DMS153 treated with DMSO at 0.1 percent for 48 hours (cell line): ENCODE measurements at regions not wholly inside any gene's neighbourhood (a gene's known extent, or its start where the extent isn't known, plus 50 kb on each side); places are given as distances from the start of the nearest gene placed in this dataset.

Experiments used
- DNase-seq: peaks from one replicate; lab custom pipeline; 2025; ENCODE audit not compliant: unreplicated experiment; lab: John Stamatoyannopoulos, UW

DNA sequence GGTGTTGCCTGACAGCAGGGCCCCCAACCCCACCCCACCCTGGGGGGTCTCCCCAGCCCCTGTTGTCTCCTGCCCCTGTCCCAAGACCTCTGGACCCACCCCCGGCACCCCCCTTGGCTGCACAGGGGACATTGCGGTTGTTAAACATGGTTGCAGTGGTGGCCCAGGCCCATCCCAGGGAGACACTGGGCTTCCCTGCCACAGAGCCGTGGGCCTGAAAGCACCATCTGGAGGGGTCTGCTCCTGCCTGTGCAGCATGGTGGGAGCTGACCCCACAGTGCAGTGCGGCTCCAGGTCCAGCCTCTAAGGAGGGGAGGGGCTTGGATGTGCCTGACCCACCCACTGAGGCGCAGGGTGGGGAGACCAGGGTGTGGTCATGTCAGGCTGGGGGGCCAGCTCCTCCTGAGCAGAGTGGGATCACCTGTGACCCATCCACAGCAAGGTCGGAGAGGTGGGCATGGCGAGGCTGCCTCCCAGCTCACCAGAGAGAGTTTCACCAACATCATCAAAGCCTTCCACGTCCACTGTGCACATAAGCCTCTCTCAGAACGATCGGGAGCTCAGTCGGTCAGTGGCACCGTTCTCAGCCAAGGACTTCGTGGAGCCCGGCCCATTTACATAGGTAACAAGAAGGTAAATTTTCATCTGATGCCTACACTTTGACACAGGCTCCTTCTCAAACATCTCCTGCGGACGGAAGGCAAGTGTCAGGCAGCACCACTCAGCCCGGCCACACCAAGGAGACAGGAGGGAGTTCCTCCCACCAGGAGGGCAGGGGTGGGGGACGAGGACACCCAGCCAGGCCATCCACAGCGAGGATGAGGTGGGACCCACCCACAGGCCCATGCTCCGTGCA lies 201.1 kb downstream of the BRD1 start:
- no peak for DNase-seq

DNA sequence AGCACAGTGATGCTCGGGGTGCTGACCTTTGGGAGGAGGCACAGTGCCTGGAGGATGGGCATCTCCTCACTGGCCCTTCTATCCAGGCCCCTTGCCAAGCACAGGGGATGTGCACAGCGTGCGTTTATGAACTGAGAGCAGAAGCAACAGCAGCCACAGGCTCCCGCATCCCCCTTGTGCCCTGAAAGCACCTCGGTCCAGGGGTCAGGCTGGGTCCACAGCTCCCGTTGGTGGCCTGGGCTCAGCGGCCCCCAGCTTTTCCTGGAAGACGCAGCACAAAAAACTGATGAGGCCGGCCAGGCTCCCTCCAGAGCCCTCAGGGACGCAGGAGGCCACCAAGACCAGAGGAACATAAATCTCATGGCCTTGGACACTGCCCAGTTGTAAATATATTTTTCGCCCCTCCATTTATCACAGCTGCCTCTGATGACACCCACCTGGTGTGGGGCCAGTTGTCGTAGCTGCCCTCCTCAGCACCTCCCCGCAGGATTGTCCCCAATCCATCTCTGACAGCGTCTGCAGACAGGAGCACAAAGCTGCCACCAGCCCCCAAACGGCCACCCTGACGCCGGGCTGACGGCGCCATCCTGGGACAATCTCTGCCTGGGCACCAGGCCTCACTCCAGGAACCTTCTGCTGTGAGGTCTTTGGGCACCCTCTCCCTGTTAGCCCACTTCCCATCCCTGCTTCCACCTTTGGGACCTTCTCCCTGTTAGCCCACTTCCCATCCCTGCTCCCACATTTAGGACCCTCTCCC lies 203.1 kb downstream of the BRD1 start:
- no peak for DNase-seq

DNA sequence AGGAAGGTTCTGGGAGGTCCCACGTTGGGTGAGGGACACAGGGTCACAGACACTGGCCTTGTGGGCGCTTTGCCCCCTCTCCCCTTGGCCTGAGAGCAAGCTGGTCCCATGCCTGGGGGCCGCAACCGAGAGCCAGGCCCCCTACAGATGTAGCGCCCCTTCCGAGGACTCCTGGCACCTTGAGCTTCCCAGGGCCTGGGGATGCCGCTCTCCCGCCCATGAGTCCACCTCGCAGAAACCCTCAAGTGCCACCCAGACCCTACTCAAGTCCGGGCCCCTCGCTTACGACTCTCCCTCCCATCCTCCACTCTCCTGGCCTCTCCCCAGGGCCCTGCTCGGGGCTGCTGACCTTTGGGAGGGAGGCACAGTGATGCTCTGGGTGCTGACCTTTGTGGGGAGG lies 204.0 kb downstream of the BRD1 start:
- no peak for DNase-seq

DNA sequence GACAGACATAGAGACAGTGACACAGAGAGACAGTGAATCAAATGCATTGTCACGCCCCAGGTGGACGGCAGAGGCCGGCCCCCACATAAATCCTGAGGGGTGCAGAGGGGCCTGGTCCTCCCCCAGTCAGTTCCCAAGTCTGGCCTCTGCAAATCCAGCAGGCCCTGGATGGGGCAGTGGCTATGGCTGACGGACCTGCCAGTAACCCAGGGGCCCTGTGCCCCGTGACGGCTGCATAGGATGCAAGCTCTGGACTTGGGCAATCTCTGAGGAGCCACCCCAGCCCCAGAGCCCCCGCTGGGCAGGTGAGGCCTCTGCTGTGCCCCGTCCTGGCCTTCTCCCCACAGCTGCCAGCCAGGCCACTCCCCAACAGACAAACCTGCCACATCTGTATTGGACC lies 204.5 kb downstream of the BRD1 start:
- DNase-seq: no peak

DNA sequence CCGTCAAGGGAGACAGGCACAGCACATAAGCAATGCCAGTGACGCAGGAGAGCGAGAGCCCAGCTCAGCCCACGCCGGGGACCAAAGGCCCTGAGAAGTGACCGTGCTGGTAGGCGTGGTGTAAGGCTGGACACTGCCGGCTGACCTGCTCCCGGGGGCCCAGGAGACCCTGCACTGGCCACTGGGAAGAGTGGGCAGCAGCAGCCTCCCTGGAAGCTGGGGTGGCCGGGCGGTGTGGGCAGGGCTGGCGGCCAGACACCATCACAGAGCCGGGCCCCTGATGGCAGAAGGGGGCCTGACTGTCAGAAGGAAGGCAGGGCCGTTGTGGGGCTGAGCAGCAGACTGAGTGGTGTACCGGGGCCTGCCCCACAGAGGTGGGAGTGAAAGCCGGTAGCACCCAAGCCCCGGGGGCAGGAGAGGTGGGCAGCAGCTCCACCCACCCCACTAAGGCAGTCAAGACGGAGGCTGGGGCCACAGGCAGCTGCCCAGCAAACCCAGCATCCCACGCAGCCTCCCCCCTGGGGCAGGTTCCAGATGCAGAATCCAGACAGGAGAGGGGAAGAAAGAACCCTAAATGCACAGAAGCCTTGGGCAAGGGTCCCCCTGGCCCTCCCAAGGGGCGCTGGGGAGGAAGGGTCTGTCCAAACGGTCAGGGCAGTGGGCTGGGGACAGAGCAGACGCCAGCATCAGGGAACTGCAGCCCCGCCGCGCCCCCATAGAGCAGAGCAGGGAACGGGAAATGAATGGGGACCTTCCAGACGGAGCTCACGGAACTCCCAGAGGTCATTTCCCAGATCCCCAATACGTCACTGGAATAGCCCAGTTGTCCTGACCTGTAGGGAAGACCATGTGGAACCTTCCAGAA lies 205.2 kb downstream of the BRD1 start:
- no peak for DNase-seq

DNA sequence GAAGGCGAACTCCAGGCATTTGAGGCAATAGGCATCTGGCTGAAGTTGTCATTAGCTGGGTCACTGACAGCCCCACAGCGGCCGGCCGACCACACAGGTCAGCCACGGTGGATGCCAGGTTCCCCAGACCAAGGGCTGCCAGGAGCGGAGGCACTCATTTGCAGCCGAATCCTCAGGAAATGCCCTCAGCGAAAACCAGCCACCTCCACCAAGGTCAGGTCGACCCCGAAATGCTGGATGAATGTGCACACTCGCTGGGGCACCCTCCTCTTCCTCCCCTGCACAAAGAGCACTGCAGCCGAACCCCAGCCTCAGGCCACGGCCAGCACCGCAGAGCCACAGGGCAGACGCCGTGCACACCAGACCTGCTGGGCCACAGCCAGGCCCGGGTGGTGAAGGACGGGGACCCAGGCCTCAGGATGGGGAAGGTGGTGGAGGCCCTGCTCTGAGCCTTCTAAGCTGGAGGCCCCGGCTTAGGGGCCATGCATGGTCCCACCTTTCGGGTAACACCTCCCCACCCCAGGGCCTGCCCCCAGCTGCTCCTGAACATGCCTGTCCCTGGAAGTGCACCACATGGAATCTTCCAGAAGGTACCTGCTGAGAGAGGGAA lies 206.0 kb downstream of the BRD1 start:
- no peak for DNase-seq

DNA sequence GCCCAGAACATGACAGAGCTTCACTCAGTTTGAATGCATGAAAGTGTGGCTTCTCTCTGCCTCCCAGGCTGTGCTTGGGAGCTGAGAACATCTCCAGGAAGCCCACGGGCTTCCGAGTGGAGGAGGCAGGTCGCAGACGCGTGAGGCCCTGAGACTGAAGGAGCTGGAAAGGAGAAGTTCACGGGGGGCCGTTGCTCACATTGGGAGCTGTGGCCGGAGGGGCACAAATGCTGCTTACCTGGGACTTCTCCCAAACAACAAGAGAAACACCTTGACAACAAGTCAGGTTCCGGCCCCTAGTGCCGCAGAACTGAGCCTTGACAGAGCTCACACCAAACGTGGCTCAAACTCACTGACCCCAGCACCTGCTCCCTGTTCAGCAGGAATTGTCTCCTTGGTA lies 207.0 kb downstream of the BRD1 start:
- DNase-seq: no peak

DNA sequence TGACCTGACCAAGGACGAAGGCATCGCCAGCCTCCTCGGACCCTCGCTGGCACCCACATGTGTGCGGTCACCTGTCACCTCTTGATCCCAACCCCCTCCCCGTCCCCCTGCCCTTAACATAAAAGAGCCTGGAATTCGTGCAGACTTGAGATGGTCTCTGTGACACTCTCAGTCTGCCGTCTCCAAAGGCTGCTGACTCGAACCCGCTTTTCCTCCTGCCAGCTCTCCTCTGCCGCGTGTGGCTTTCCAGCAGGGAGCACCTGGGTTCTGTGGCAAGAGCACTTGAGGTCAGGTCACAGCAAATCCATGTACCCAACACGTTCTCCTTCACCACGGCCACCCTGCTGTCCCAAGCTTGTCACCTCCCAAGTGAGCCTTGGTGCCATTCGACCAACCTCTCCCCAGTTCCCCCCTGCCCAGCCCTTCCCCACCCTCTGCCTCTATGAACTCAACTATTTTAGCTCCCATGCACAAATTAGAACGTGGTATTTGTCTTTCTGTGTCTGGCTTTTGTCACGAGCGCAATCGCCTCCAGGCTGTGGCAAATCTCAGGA lies 207.6 kb downstream of the BRD1 start:
- no peak for DNase-seq

DNA sequence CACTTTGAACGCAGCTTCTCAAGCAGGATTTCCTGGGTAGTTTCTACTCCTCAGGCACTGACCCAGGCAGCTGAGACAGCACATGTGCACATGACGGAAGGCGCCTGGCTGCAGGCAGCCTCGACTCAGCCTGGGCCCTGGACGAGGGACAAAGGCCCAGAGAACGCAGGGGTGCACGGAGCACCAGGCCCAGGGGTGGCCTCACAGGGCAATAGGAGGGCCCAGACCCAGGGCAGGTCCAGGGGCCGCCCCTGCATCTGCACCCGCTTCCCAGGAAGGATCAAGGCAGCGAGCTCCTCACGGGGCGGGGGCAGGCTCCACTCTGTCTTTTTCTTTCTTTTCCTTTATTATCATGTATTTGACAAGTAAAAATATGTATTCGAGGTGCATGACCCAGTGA lies 208.4 kb downstream of the BRD1 start:
- no peak for DNase-seq

DNA sequence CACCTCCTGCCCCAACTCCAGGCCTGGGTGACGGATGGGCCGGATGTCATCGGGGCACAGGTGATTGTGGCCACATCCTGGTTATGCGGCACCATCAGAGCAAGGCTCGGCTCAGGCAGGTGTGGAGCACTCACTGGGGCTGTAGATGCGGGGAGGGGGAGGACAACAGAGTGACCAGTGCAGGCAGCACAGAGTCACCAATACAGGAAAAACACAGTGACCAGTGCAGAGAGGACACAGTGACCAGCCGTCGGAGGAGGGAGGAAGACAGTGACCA lies 209.1 kb downstream of the BRD1 start:
- DNase-seq: no peak

DNA sequence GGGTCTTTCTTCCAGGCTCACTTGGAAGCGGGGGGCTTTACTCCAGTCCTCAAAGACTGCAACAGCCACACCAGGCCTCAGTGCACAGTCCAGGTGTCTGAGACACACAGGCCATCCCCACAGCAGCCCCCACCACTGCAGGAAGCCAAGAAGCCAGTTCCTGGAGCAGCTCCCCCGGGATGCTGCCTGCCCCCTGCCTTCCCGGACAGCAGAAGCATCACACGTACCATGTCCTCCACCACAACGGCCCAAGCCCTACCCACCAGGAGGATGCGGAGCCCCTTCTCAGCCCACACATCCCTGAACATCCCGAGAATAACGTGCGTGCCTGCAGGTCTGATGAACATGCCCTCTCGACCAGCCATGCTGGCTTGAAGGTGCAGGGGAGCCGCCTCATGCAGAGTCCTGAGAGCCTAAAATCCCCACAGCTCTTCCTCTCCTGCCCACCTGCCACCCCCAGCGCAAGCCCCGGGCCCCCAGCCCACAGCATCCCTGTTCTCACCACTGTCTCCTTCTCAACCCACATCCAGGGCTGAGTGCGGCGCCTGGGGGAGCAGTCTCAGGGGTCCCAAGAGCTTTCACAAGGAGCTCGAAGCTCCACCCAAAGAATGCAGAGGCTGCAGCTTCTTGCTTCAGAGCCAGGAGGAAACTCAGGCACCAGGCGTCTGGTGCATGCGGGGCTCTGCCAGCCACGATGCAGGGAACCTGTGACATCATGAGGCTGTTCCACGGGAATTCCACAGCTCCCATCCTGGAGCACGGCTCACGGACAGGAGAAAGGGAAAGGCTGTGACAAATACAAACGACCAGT lies 209.6 kb downstream of the BRD1 start:
- no peak for DNase-seq

DNA sequence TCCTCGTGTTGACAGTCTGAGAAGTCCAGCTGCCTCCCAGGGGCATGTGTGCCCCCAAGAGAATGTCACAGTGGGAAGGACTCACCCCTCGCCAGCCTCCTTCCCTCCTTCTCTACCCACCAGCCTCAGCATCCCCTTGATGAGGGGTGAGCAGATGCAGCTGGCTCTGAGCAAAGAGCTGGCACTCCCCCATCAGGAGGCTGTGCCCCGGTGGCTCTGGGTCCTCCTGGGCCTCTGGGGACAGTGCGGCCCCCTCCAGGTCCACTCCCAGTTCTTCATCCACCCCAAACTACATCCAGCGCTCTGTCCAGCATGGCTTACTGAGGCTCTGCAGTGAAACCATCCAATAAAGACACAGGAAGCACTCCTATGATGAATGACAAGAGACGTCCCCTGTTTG lies 210.4 kb downstream of the BRD1 start:
- DNase-seq: no peak

DNA sequence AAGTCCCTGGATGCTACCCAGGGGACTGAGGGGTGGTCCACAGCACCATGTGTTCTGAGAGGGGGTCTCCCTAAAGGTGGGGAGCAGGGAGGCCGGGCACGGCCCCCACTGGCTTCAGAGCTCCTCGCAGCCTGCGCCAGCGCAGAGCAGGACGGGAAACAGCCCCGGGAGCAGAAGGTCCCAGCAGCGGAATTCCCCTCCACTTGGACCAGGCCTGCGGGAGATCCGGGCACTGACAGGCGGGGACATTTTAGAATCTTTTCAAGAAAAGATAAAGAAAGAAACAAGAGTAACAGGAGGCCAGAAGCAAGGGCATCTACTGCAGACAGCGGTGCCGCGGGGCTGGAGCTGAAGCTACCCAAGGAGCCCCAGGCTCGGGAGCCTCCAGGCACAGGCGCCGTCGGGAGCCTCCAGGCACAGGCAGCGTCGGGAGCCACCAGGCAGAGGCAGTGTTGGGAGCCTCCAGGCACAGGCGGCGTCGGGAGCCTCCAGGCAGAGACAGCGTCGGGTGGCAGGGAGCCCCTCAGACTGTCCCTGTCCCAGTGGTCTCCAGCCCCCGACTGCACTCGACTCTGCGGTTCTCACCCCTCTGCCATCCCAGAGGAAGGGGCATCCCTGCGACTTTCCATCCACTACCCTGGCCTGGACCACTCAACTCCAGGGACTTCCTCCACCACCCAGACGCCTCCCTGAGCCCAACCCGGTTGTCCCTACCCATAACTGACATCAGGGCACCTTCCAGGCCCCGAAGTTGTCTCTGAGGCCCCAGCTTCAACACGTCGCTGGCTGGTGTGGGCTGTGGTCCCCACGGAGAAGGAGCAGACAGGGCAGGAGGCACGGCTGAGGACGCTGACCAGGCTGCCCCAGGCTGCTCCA lies 211.1 kb downstream of the BRD1 start:
- DNase-seq: no peak

DNA sequence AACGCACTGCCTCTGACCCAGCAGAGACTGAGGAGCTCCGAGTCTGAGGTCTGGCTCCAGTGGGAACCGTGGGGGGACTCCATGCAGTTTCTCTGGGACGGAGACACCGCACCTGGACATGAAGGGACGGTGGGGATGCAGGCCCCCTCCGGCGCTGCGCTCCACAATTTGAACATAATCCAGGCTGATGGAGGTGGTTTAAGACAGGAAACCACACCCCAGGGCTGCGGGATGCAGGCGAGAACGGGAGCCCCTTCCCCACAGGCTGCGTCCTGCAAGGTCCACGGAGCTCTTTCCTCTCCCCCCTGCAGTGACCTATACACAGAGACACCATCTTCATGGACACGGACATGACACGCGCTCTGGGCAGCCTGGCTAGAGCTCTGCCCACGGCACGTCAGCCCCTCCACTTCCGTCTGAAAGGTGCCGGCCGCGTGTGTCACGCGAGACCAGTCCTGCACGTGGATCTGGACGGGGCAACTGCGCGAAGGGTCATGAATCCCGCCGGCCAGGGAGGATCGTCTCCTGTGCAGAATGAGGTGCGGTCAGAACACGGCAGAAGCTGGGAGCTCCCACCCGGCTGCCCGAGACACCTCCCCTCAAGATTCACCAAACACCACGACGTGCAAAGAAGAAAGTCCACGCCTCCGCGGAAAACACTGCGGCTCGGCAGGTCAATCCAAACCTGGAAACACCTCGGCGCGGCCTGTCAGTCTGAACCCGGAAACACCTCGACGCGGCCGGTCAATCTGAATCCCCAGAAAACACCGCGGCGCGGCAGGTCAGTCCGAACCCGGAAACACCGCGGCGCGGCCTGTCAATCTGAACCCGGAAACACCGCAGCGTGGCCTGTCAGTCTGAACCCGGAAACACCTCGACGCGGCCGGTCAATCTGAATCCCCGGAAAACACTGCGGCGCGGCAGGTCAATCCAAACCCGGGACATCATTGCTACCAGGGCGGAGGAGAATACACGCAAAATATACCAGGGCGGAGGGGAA lies 212.4 kb downstream of the BRD1 start:
- DNase-seq: no peak

DNA sequence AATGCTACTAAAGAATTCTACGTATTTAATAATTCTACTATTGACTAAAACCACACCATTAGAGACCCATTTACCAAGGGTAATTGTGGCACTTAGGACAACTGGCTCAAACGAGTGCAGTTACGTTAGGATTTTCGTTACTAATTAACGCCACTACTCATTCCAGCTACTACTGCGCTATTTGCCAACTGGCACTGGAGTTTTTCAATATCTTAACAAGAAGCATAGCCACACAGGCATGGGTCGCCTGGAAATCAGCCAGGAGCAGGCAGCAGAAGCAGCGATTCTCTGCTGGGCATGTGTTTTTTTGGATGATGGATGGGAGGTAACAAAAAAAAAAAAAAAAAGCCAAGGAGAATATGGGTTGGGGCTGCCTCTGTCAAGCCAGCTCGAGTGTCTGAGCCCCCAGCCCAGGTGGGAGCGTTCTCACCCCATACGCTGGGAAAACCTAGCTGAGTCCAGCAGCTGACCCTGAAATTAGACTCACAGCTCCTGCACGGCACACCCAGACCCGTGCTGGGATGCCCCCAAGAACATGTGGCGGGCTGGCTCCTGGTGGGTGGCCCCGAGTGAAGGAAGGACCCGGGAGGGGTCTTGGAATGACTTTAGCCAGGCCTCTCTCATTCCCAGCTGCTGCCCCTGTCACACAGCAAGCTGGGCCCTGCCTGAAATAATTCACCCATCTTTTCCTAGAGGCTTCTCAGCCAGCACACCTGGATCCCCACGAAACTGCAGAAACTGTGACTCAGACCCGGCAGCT lies 214.0 kb downstream of the BRD1 start:
- DNase-seq: no peak

DNA sequence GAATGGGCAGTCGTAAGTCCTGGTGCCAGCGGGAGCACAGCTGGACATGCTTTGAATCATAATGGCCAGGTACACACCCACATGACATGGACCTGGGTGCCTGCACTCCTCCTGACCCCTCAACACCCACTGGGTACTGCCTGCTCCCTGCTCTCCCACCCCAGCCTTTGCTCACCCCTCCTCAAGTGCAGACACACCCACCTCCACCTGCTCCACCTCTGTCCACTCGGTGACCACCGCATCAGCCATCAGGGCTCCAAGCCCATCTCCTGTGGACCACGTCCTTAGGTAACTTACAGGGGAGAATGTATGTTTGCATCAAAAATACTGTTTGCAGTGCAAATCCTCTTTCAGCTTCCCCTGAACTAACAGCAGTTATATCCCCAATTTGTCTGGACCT lies 214.6 kb downstream of the BRD1 start:
- no peak for DNase-seq

DNA sequence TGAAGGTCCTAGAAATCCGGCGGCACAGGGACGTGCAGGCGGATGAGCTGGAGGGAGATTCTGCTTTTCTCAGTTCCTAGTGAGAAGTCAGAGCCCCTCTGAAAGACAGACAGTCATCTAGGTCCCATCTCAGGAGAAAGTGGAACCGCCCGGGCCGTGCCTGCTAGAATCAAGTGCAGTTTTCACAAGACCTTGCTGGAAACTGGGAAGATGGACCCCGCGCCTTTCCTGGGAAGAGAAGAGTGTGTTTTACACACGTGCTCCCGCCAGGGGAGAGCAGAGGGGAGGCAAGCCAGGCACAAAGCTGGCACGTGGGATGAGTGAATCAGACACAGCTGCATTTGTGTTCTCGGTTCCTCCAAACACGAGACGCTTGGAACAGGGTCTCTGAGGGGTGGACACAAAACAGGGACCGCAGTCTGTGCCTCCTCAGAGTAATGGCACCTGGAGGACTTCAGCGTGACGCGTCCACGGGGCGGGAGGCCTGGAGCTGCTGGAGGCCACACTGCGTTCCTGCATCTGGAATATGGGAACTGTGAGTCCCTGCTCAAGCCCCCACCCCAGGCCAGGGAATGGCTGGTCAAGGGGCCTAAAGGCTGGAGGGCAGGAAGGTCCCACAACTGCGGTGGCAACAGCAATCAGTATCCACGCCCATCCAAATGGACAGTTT lies 218.3 kb downstream of the BRD1 start:
- DNase-seq: no peak
